Suprapubic skin (tissue), 4 donors: ENCODE measurements at regions not wholly inside any gene's neighbourhood (a gene's known extent, or its start where the extent isn't known, plus 50 kb on each side); places are given as distances from the start of the nearest gene placed in this dataset.

Source experiments
- EP300 ChIP-seq: sonication (generic); formaldehyde crosslinking; IDR thresholded peaks from one replicate; pipeline ENCODE4 v1.6.1; 2017; ENCODE audit warnings: antibody characterized with exemption
- POLR2A ChIP-seq, 2 donors: fragments of 450-650 bp; IDR thresholded peaks; one replicate each; pipeline ENCODE4 v1.6.1; 2017; ENCODE audit warnings: antibody characterized with exemption in 2 of 2, mild to moderate bottlenecking in 2 of 2, moderate library complexity in 2 of 2
- POLR2AphosphoS5 ChIP-seq, 3 donors: sonication (generic); formaldehyde crosslinking; IDR thresholded peaks; one replicate each; pipeline ENCODE4 v1.6.1; 2017; ENCODE audit warnings: antibody characterized with exemption in 3 of 3
- TF ChIP-seq, protein P1 (sequence below), 2 donors: fragments of 200-600 bp in 1 of 2; fragments of 450-650 bp in 1 of 2; sonication (generic) in 1 of 2; IDR thresholded peaks; one replicate each; pipeline ENCODE4 v1.5.1; 2016 to 2019; ENCODE audit warnings: antibody characterized with exemption in 2 of 2, mild to moderate bottlenecking in 1 of 2, moderate library complexity in 1 of 2

DNA sequence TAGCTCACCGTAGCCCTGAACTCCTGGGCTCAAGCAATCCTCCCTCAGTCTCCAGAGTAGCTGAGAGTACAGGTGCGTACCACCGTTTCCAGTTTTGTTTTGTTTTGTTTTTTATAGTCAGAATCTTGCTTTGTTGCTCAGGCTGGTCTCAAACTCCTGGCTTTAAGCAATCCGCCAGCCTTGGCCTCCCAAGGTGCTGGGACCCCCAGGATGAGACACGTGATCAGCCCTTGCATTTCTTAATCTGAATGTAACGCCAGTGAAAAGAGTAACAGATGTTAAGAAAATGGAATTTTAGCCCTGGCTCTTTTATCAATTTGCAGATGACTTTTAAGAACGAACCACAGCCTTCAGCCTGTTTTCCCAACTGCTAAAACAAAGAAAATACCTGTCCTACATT is 451.3 kb downstream of the SHQ1 start:
- TF ChIP-seq, protein P1, sequence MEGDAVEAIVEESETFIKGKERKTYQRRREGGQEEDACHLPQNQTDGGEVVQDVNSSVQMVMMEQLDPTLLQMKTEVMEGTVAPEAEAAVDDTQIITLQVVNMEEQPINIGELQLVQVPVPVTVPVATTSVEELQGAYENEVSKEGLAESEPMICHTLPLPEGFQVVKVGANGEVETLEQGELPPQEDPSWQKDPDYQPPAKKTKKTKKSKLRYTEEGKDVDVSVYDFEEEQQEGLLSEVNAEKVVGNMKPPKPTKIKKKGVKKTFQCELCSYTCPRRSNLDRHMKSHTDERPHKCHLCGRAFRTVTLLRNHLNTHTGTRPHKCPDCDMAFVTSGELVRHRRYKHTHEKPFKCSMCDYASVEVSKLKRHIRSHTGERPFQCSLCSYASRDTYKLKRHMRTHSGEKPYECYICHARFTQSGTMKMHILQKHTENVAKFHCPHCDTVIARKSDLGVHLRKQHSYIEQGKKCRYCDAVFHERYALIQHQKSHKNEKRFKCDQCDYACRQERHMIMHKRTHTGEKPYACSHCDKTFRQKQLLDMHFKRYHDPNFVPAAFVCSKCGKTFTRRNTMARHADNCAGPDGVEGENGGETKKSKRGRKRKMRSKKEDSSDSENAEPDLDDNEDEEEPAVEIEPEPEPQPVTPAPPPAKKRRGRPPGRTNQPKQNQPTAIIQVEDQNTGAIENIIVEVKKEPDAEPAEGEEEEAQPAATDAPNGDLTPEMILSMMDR (IDR thresholded peaks at IDR 0.05): no peak
- no peak for TF ChIP-seq POLR2AphosphoS5 (IDR thresholded peaks at IDR 0.05)
- no peak for TF ChIP-seq POLR2A (IDR thresholded peaks at IDR 0.05)
- TF ChIP-seq EP300: no peak
